SK-N-SH (cell line): ENCODE measurements at regions not wholly inside any gene's neighbourhood (a gene's known extent, or its start where the extent isn't known, plus 50 kb on each side); places are given as distances from the start of the nearest gene placed in this dataset.

Source experiments
- CTCF ChIA-PET: fragments of 300-600, 350-600 bp; formaldehyde crosslinking; extraction: SDS; loops from one replicate; lab custom pipeline; 2021; lab: Yijun Ruan, JAX
- POLR2A ChIA-PET: fragments of 350-600 bp; sonication (Branson Sonifier 250); formaldehyde crosslinking; extraction: SDS; loops from one replicate; lab custom pipeline; 2020; ENCODE audit warnings: antibody characterized with exemption, inconsistent platforms; lab: Yijun Ruan, JAX
- DNase-seq: peaks from one replicate; pipeline ENCODE4 v3.0.0; 2012
- H2AFZ ChIP-seq: fragments of 200-600 bp; sonication (generic); 2 replicates; pipeline ENCODE4 v1.8.1; 2016; ENCODE audit warnings: antibody characterized with exemption, mild to moderate bottlenecking, low read depth
- H3F3A ChIP-seq: fragments of 200-600 bp; sonication (generic); replicated peaks from 2 replicates; pipeline ENCODE3; 2016; ENCODE audit warnings: antibody characterized with exemption, mild to moderate bottlenecking; ENCODE audit not compliant: insufficient read depth
- H3K27ac ChIP-seq, 2 experiments: fragments of 200-500 bp in 1 of 2; fragments of 200-600 bp in 1 of 2; sonication (Bioruptor generic) in 1 of 2; sonication (generic), shearing (Covaris generic) in 1 of 2; 2 replicates each; pipeline versions ENCODE4 v1.5.1 to v1.6.1; 2014 to 2016; ENCODE audit warnings: low read depth in 2 of 2, inconsistent platforms in 1 of 2, low read length in 1 of 2, mild to moderate bottlenecking in 1 of 2, mixed read lengths in 1 of 2
- H3K27me3 ChIP-seq: fragments of 200-600 bp; sonication (generic), shearing (Covaris generic); 2 replicates; pipeline ENCODE4 v1.6.1; 2016; ENCODE audit warnings: mixed run types; ENCODE audit not compliant: insufficient read depth
- H3K36me3 ChIP-seq, 2 experiments: fragments of 200-500 bp in 1 of 2; fragments of 200-600 bp in 1 of 2; sonication (Bioruptor generic) in 1 of 2; sonication (generic) in 1 of 2; replicated peaks in 1 of 2; 2 replicates each; pipeline versions ENCODE3 to v1.5.1; 2014 to 2016; ENCODE audit warnings: low read length in 1 of 2, mild to moderate bottlenecking in 1 of 2; ENCODE audit not compliant: insufficient read depth in 2 of 2, control insufficient read depth in 1 of 2
- H3K4me1 ChIP-seq, 2 experiments: fragments of 200-500 bp in 1 of 2; fragments of 200-600 bp in 1 of 2; sonication (Bioruptor generic) in 1 of 2; sonication (generic), shearing (Covaris generic) in 1 of 2; 2 replicates each; pipeline versions ENCODE4 v1.5.1 to v1.6.1; 2014 to 2016; ENCODE audit warnings: low read depth in 1 of 2, low read length in 1 of 2, mixed run types in 1 of 2; ENCODE audit not compliant: insufficient read depth in 2 of 2, control insufficient read depth in 1 of 2
- H3K4me2 ChIP-seq: fragments of 200-600 bp; sonication (generic), shearing (Covaris generic); 2 replicates; pipeline ENCODE4 v1.6.1; 2017; ENCODE audit warnings: mixed run types
- H3K4me3 ChIP-seq, 2 experiments: fragments of 200-500 bp in 1 of 2; fragments of 200-600 bp in 1 of 2; sonication (Bioruptor generic) in 1 of 2; sonication (generic), shearing (Covaris generic) in 1 of 2; 2 replicates each; pipeline versions ENCODE4 v1.5.1 to v1.8.1; 2014 to 2016; ENCODE audit warnings: low read depth in 2 of 2, inconsistent platforms in 1 of 2, low read length in 1 of 2, mild to moderate bottlenecking in 1 of 2, mixed read lengths in 1 of 2, moderate library complexity in 1 of 2
- H3K79me2 ChIP-seq: fragments of 200-600 bp; sonication (generic); 2 replicates; pipeline ENCODE4 v1.8.1; 2017; ENCODE audit warnings: mild to moderate bottlenecking; ENCODE audit not compliant: insufficient read depth
- H3K9ac ChIP-seq: fragments of 200-600 bp; sonication (generic); 2 replicates; pipeline ENCODE4 v1.6.1; 2017; ENCODE audit warnings: mixed run types
- H3K9me2 ChIP-seq: fragments of 200-600 bp; sonication (generic); 2 replicates; pipeline ENCODE4 v1.6.1; 2017; ENCODE audit warnings: mixed run types
- H3K9me3 ChIP-seq: fragments of 200-600 bp; sonication (generic); 2 replicates; pipeline ENCODE4 v1.6.1; 2017; ENCODE audit warnings: mixed run types, mild to moderate bottlenecking, moderate library complexity
- H4K20me1 ChIP-seq: fragments of 200-600 bp; sonication (generic); 2 replicates; pipeline ENCODE4 v1.6.1; 2017; ENCODE audit warnings: mild to moderate bottlenecking, mixed run types; ENCODE audit not compliant: insufficient read depth
- CTCF ChIP-seq: fragments of 200-600 bp; sonication (generic); IDR thresholded peaks from 2 replicates; pipeline ENCODE4 v1.6.1; 2017; ENCODE audit warnings: antibody characterized with exemption, mild to moderate bottlenecking, moderate library complexity
- ELF1 ChIP-seq: IDR thresholded peaks from 2 replicates; pipeline ENCODE4 v1.4.0; 2012
- EP300 ChIP-seq, 2 experiments: IDR thresholded peaks; 2 replicates each; pipeline versions ENCODE4 v1.4.0 to v1.6.1; 2012; ENCODE audit warnings: borderline replicate concordance in 1 of 2, low read depth in 1 of 2, low read length in 1 of 2
- FOXM1 ChIP-seq: IDR thresholded peaks from 2 replicates; pipeline ENCODE4 v1.4.0; 2012; ENCODE audit warnings: low read depth, mild to moderate bottlenecking
- MAX ChIP-seq: IDR thresholded peaks from 2 replicates; pipeline ENCODE4 v1.4.0; 2012; ENCODE audit warnings: low read depth
- MXI1 ChIP-seq: IDR thresholded peaks from 2 replicates; pipeline ENCODE4 v1.6.1; 2012; ENCODE audit warnings: mild to moderate bottlenecking, low read depth, low read length, improper control_type of control experiment
- NRF1 ChIP-seq: IDR thresholded peaks from 2 replicates; pipeline ENCODE4 v1.6.1; 2012; ENCODE audit warnings: low read depth, mild to moderate bottlenecking, low read length
- RAD21 ChIP-seq: IDR thresholded peaks from 2 replicates; pipeline ENCODE4 v1.6.1; 2012; ENCODE audit warnings: mild to moderate bottlenecking, low read length
- RCOR1 ChIP-seq: fragments of 150-350 bp; IDR thresholded peaks from 2 replicates; pipeline ENCODE4 v1.6.1; 2017; ENCODE audit warnings: antibody characterized with exemption, low read length
- SMC3 ChIP-seq: IDR thresholded peaks from 2 replicates; pipeline ENCODE4 v1.6.1; 2012; ENCODE audit warnings: low read depth, low read length, improper control_type of control experiment
- TAF1 ChIP-seq: IDR thresholded peaks from 2 replicates; pipeline ENCODE4 v1.6.1; 2012; ENCODE audit warnings: low read depth, mild to moderate bottlenecking, low read length, moderate library complexity, borderline replicate concordance
- TEAD4 ChIP-seq: IDR thresholded peaks from 2 replicates; pipeline ENCODE4 v1.4.0; 2012; ENCODE audit warnings: mild to moderate bottlenecking, borderline replicate concordance; ENCODE audit not compliant: insufficient read depth
- ZBTB33 ChIP-seq: IDR thresholded peaks from 2 replicates; pipeline ENCODE4 v1.4.0; 2012; ENCODE audit warnings: low read depth, borderline replicate concordance
- WGBS: methylation state at CpG from one replicate; pipeline ENCODE4 v1.1.6; 2017; ENCODE audit warnings: low lambda C conversion rate; 5-methylcytosine and 5-hydroxymethylcytosine counted together

- H3K4me3 ChIP-seq: no peak overlapping the region
- no peak for DNase-seq
- H3K9me2 ChIP-seq: no peaks in the 10 kb centered on the region
- no peak overlapping the region for H3K9ac ChIP-seq
- CTCF ChIA-PET: interaction anchor here (1.0 kb wide), 1 partner anchor 224 kb away, joined by 3 read pairs; no protein-coding TSS in a partner anchor
- no peaks in the 10 kb centered on the region for H3K79me2 ChIP-seq
- peaks cover 0 to 13% of the 10 kb centered on the region in 2 experiments; a peak in 1 of 4 replicates for H3K4me1 ChIP-seq
- no peaks in the 10 kb centered on the region for H3K27me3 ChIP-seq
- POLR2A ChIA-PET: no interaction called here
- 49% methylated on average over 8 of the region's 8 CpGs for WGBS
- no peaks in the 10 kb centered on the region for H4K20me1 ChIP-seq
- no peak overlapping the region for H3K4me2 ChIP-seq
- H2AFZ ChIP-seq: no peak overlapping the region
- no peaks in the 10 kb centered on the region for H3K36me3 ChIP-seq
- TF ChIP-seq FOXM1: no peak
- TF ChIP-seq EP300 (IDR thresholded peaks at IDR 0.05; ENCODE audit: borderline replicate concordance in 1 of 2, low read depth in 1 of 2, low read length in 1 of 2): no peak
- TF ChIP-seq RCOR1: no peak
- no peak for TF ChIP-seq ZBTB33
- TF ChIP-seq TEAD4: no peak
- no peak for TF ChIP-seq ELF1
- TF ChIP-seq NRF1: no peak
- TF ChIP-seq RAD21: no peak
- no peak for TF ChIP-seq CTCF
- no peak for TF ChIP-seq MXI1
- TF ChIP-seq SMC3: no peak
- TF ChIP-seq MAX: no peak
- no peak for TF ChIP-seq TAF1
- TF ChIP-seq, all 33 proteins: peak for 0
- Histone ChIP-seq H3K9me3 (no peaks in the 10 kb centered on the region), H3F3A (no peaks in the 10 kb centered on the region), H3K27ac (no peak overlapping the region)
Measured at GRCh38 chr19:30906871-30907270, 442.4 kb downstream of the TSHZ3 start.

GRCh38 chr19:30900051-30900450 lies 449.2 kb downstream of the TSHZ3 start:
- no peak overlapping the region for H3K27ac ChIP-seq
- no peak overlapping the region for H2AFZ ChIP-seq
- H3K79me2 ChIP-seq: no peaks in the 10 kb centered on the region
- no peak overlapping the region for H3K9ac ChIP-seq
- no peaks in the 10 kb centered on the region for H3K9me2 ChIP-seq
- H4K20me1 ChIP-seq: no peaks in the 10 kb centered on the region
- H3K4me1 ChIP-seq: no peaks in the 10 kb centered on the region
- POLR2A ChIA-PET: no interaction called here
- H3K27me3 ChIP-seq: no peaks in the 10 kb centered on the region
- no peaks in the 10 kb centered on the region for H3K9me3 ChIP-seq
- TF ChIP-seq RCOR1: no peak
- TF ChIP-seq, all 33 proteins: peak for 0
- Histone ChIP-seq H3K36me3 (no peaks in the 10 kb centered on the region), H3K4me3 (no peak overlapping the region), H3F3A (no peaks in the 10 kb centered on the region), H3K4me2 (no peak overlapping the region)
- no peak for DNase-seq
- whole genome bisulfite sequencing: 40% methylated on average over 3 of the region's 3 CpGs
- CTCF ChIA-PET: interaction anchor here (0.8 kb wide), 1 partner anchor 13 kb away, joined by 3 read pairs; no protein-coding TSS in a partner anchor
